ENCODE measurements at regions not wholly inside any gene's neighbourhood (a gene's known extent, or its start where the extent isn't known, plus 50 kb on each side); places are given as distances from the start of the nearest gene placed in this dataset.

- intact Hi-C loops (cut with micrococcal nuclease) = no loop called here
Observed at GRCh38 chr2:6525475-6525964, 340.2 kb downstream of the CMPK2 start.

DNA sequence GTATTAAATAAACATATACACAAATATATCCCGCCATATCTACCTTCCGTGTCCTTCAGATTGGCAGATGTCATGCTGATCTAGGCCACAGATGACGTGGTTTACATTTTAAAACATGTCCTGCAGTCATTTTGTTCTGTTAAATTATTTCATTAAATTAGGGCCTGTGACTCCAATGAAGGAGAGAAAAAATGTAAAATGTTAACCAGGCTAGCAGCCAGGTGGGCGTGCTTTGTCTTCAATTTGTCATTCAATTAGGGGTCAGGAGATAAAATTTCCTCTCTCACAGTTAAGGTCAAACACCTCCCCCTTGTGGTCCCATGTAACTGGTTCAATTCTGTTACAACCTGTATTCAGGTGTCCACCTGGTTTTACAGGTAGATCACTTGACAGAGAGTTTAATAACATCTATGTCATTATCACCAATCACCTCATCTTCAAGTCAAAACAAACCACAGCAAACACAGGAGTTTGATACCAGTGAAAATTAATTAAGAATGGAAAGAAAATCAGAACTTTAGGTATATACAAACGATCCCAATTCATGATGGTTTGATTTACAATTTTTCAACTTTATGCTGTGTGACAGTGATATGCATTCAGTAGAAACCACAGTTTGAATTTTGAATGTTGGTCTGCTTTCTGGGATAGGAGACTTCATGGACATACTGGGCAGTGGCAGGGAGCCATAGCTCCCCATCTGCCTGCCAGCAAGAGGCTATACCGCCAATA lies 339.4 kb downstream of the CMPK2 start:
- Mint-ChIP-seq H3K4me3 (ENCODE audit: unreplicated experiment) (no peak overlapping the region), H3K36me3 (ENCODE audit: insufficient read depth, unreplicated experiment) (no peaks in the 10 kb centered on the region), H3K9me3 (ENCODE audit: unreplicated experiment) (peaks cover 7% of the 10 kb centered on the region), H3K27me3 (ENCODE audit: insufficient read depth, unreplicated experiment) (no peaks in the 10 kb centered on the region), H3K27ac (ENCODE audit: low read depth, unreplicated experiment) (no peak overlapping the region), H3K4me1 (ENCODE audit: insufficient read depth, unreplicated experiment) (no peaks in the 10 kb centered on the region)
- no TSS peak for BruUV-seq (replicated peaks)
- ChIA-PET POLR2A (no interaction called here), CTCF (interaction anchor here (0.6 to 2.5 kb wide), 13 partner anchors 50 to 1534 kb away, joined by 3 to 10 read pairs (median 4); no protein-coding TSS in a partner anchor)
- DNase-seq (ENCODE audit: unreplicated experiment) = peak; percentile 51
- TF ChIP-seq, protein P1, sequence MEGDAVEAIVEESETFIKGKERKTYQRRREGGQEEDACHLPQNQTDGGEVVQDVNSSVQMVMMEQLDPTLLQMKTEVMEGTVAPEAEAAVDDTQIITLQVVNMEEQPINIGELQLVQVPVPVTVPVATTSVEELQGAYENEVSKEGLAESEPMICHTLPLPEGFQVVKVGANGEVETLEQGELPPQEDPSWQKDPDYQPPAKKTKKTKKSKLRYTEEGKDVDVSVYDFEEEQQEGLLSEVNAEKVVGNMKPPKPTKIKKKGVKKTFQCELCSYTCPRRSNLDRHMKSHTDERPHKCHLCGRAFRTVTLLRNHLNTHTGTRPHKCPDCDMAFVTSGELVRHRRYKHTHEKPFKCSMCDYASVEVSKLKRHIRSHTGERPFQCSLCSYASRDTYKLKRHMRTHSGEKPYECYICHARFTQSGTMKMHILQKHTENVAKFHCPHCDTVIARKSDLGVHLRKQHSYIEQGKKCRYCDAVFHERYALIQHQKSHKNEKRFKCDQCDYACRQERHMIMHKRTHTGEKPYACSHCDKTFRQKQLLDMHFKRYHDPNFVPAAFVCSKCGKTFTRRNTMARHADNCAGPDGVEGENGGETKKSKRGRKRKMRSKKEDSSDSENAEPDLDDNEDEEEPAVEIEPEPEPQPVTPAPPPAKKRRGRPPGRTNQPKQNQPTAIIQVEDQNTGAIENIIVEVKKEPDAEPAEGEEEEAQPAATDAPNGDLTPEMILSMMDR (IDR thresholded peaks at IDR 0.05; ENCODE audit: unreplicated experiment) = peak; percentile 48
- intact Hi-C loops (cut with micrococcal nuclease) = loop anchor here (1.0 kb wide), 2 partner anchors 173 to 1534 kb away; no protein-coding TSS in a partner anchor

More at GRCh38 chr2:6525475-6525964, 340.2 kb downstream of the CMPK2 start:
- H3K27ac Mint-ChIP-seq (ENCODE audit: low read depth, unreplicated experiment) = no peak overlapping the region
- no peak overlapping the region for H3K4me3 Mint-ChIP-seq (ENCODE audit: unreplicated experiment)
- H3K4me1 Mint-ChIP-seq (ENCODE audit: insufficient read depth, unreplicated experiment) = no peaks in the 10 kb centered on the region
- no peaks in the 10 kb centered on the region for H3K36me3 Mint-ChIP-seq (ENCODE audit: insufficient read depth, unreplicated experiment)
- ChIA-PET CTCF (interaction anchor here (0.6 to 2.5 kb wide), 5 partner anchors 173 to 1533 kb away, joined by 3 to 10 read pairs (median 4); no protein-coding TSS in a partner anchor), POLR2A (no interaction called here)
- no peak for DNase-seq (ENCODE audit: unreplicated experiment)
- TF ChIP-seq, protein P1 (IDR thresholded peaks at IDR 0.05; ENCODE audit: unreplicated experiment) = no peak
- H3K9me3 Mint-ChIP-seq (ENCODE audit: unreplicated experiment) = peaks cover 3% of the 10 kb centered on the region
- no TSS peak for BruUV-seq (replicated peaks)
- H3K27me3 Mint-ChIP-seq (ENCODE audit: insufficient read depth, unreplicated experiment) = no peaks in the 10 kb centered on the region

GRCh38 chr2:6531304-6531703 lies 334.4 kb downstream of the CMPK2 start:
- no peak overlapping the region for H3K27ac Mint-ChIP-seq (ENCODE audit: low read depth, unreplicated experiment)
- CTCF ChIA-PET = interaction anchor here (1.5 kb wide), 1 partner anchor 12 kb away, joined by 3 read pairs; no protein-coding TSS in a partner anchor

DNA sequence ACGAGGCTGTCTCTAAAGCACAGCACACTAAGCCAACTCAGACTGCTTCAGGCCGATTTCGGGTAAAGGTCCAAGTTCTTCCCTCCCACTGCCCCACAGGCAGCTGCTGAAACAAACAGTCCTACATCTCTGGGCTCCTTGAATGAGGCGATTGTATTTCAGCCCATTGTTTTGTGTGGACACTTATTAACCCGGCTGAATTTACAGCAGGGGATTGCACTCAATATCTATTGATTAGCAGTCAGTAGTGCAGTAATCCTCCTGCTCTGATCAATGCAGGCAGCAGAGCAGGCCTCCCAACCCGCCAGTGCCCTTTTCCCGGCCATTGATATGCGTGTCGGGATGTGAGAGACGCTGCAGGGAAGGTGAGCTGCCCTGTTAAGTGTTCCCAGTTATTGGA lies 330.1 kb downstream of the CMPK2 start:
- TF ChIP-seq, protein P1 (IDR thresholded peaks at IDR 0.05; ENCODE audit: unreplicated experiment) = no peak
- H3K4me3 Mint-ChIP-seq (ENCODE audit: unreplicated experiment) = no peak overlapping the region
- H3K4me1 Mint-ChIP-seq (ENCODE audit: insufficient read depth, unreplicated experiment) = no peaks in the 10 kb centered on the region
- DNase-seq (ENCODE audit: unreplicated experiment) = no peak
- CTCF ChIA-PET = interaction anchor here (0.6 kb wide), 1 partner anchor 146 kb away, joined by 3 read pairs; no protein-coding TSS in a partner anchor
- intact Hi-C loops (cut with micrococcal nuclease) = no loop called here
- no peaks in the 10 kb centered on the region for H3K36me3 Mint-ChIP-seq (ENCODE audit: insufficient read depth, unreplicated experiment)
- H3K27me3 Mint-ChIP-seq (ENCODE audit: insufficient read depth, unreplicated experiment) = no peaks in the 10 kb centered on the region
- peaks cover 32% of the 10 kb centered on the region for H3K9me3 Mint-ChIP-seq (ENCODE audit: unreplicated experiment)
- POLR2A ChIA-PET = interaction anchor here (0.6 kb wide), 1 partner anchor 8 kb away, joined by 4 read pairs; no protein-coding TSS in a partner anchor
- H3K27ac Mint-ChIP-seq (ENCODE audit: low read depth, unreplicated experiment) = no peak overlapping the region
- BruUV-seq (replicated peaks) = no TSS peak

More at GRCh38 chr2:6531304-6531703, 334.4 kb downstream of the CMPK2 start:
- DNase-seq (ENCODE audit: unreplicated experiment) = no peak
- Mint-ChIP-seq H3K27me3 (ENCODE audit: insufficient read depth, unreplicated experiment) (no peaks in the 10 kb centered on the region), H3K4me3 (ENCODE audit: unreplicated experiment) (no peak overlapping the region), H3K9me3 (ENCODE audit: unreplicated experiment) (peaks cover 22% of the 10 kb centered on the region), H3K4me1 (ENCODE audit: insufficient read depth, unreplicated experiment) (no peaks in the 10 kb centered on the region), H3K36me3 (ENCODE audit: insufficient read depth, unreplicated experiment) (no peaks in the 10 kb centered on the region)
- TF ChIP-seq, protein P1 (IDR thresholded peaks at IDR 0.05; ENCODE audit: unreplicated experiment) = no peak
- intact Hi-C loops (cut with micrococcal nuclease) = no loop called here
- no TSS peak for BruUV-seq (replicated peaks)
- POLR2A ChIA-PET = interaction anchor here (0.7 kb wide), 1 partner anchor 285 kb away, joined by 3 read pairs; no protein-coding TSS in a partner anchor

Measured in MCF 10A (cell line).